ENCODE measurements at regions not wholly inside any gene's neighbourhood (a gene's known extent, or its start where the extent isn't known, plus 50 kb on each side); places are given as distances from the start of the nearest gene placed in this dataset.

- ChIA-PET POLR2A (ENCODE audit: unreplicated experiment) (no interaction called here), CTCF (no interaction called here)
- peaks cover 58% of the 10 kb centered on the region for H3K4me1 ChIP-seq (ENCODE audit: insufficient read depth, low read length)
- H3K27ac ChIP-seq (ENCODE audit: low read length) = peak overlapping the region; percentile 99
- peak; percentile 70 for ATAC-seq
- H3K9ac ChIP-seq (ENCODE audit: low read length) = peak overlapping the region; percentile 98
- TSS peak; percentile 65 for BruUV-seq (replicated peaks)
- peak; percentile 91 for DNase-seq
- H3K4me2 ChIP-seq (ENCODE audit: low read length) = peak overlapping the region; percentile 75
- peaks cover 3% of the 10 kb centered on the region for H3F3A ChIP-seq (ENCODE audit: low read length, unreplicated experiment)
- TF ChIP-seq EZH2 (IDR thresholded peaks at IDR 0.05; ENCODE audit: low read length, unreplicated experiment) (no peak), CTCF (conservative IDR thresholded peaks at IDR 0.05; ENCODE audit: low read depth, low read length) (no peak; the same call in 1 of the 2 replicates), EZH2phosphoT487 (IDR thresholded peaks at IDR 0.05; ENCODE audit: borderline replicate concordance, low read length) (no peak)
- H2AFZ ChIP-seq (ENCODE audit: low read length) = no peak overlapping the region
- H3K27me3 ChIP-seq (ENCODE audit: low read length) = no peaks in the 10 kb centered on the region
- H3K9me2 ChIP-seq (replicated peaks; ENCODE audit: low read length) = no peaks in the 10 kb centered on the region
- H3K36me3 ChIP-seq (ENCODE audit: low read depth, low read length) = no peaks in the 10 kb centered on the region
- peak overlapping the region; percentile 40 for H3K4me3 ChIP-seq (ENCODE audit: low read length)
- intact Hi-C loops (cut with micrococcal nuclease) = loop anchor here (10.0 kb wide), 1 partner anchor 724 kb away; no protein-coding TSS in a partner anchor
- no peaks in the 10 kb centered on the region for H3K9me3 ChIP-seq (ENCODE audit: low read length)
- no peaks in the 10 kb centered on the region for H4K20me1 ChIP-seq (ENCODE audit: low read length)
- no peaks in the 10 kb centered on the region for H3K79me2 ChIP-seq (ENCODE audit: low read length)
Observed at GRCh38 chr9:108478431-108479332, 377.1 kb downstream of the ACTL7B start.

- peak overlapping the region; percentile 99 for H3K27ac ChIP-seq (ENCODE audit: low read length)
- no peak overlapping the region for H3K4me3 ChIP-seq (ENCODE audit: low read length)
- TF ChIP-seq CTCF (conservative IDR thresholded peaks at IDR 0.05; ENCODE audit: low read depth, low read length) (no peak), EZH2phosphoT487 (IDR thresholded peaks at IDR 0.05; ENCODE audit: borderline replicate concordance, low read length) (no peak), EZH2 (IDR thresholded peaks at IDR 0.05; ENCODE audit: low read length, unreplicated experiment) (no peak)
- ChIA-PET CTCF (interaction anchor here (0.6 to 1.4 kb wide), 2 partner anchors 61 to 72 kb away, joined by 4 to 5 read pairs; no protein-coding TSS in a partner anchor), POLR2A (ENCODE audit: unreplicated experiment) (no interaction called here)
- DNase-seq (peak; percentile 93), ATAC-seq (peak; percentile 50)
- peak overlapping the region; percentile 75 for H3K4me2 ChIP-seq (ENCODE audit: low read length)
- intact Hi-C loops (cut with micrococcal nuclease) = loop anchor here (1.0 to 10.0 kb wide), 3 partner anchors 33 to 723 kb away; no protein-coding TSS in a partner anchor
- no peak overlapping the region for H2AFZ ChIP-seq (ENCODE audit: low read length)
- no peaks in the 10 kb centered on the region for H3K79me2 ChIP-seq (ENCODE audit: low read length)
- no peaks in the 10 kb centered on the region for H3K27me3 ChIP-seq (ENCODE audit: low read length)
- peak overlapping the region; percentile 98 for H3K9ac ChIP-seq (ENCODE audit: low read length)
- no peaks in the 10 kb centered on the region for H4K20me1 ChIP-seq (ENCODE audit: low read length)
- no peaks in the 10 kb centered on the region for H3K36me3 ChIP-seq (ENCODE audit: low read depth, low read length)
- H3K9me2 ChIP-seq (replicated peaks; ENCODE audit: low read length) = no peaks in the 10 kb centered on the region
- H3K4me1 ChIP-seq (ENCODE audit: insufficient read depth, low read length) = peaks cover 69% of the 10 kb centered on the region
- H3K9me3 ChIP-seq (ENCODE audit: low read length) = no peaks in the 10 kb centered on the region
- peaks cover 3% of the 10 kb centered on the region for H3F3A ChIP-seq (ENCODE audit: low read length, unreplicated experiment)
- BruUV-seq (replicated peaks) = no TSS peak
Observed at GRCh38 chr9:108477529-108478006, 378.2 kb downstream of the ACTL7B start.
